ENCODE measurements at regions not wholly inside any gene's neighbourhood (a gene's known extent, or its start where the extent isn't known, plus 50 kb on each side); places are given as distances from the start of the nearest gene placed in this dataset.

- TF ChIP-seq CTCF (IDR thresholded peaks at IDR 0.05; ENCODE audit: low read length) (no peak), EZH2 (optimal IDR thresholded peaks at IDR 0.05; ENCODE audit: low read depth, low read length) (no peak)
Observed at GRCh38 chr9:13941714-13942113, 372.2 kb downstream of the NFIB start.
